ENCODE measurements at regions not wholly inside any gene's neighbourhood (a gene's known extent, or its start where the extent isn't known, plus 50 kb on each side); places are given as distances from the start of the nearest gene placed in this dataset.
"Not testable (repeated sequence)": the region's sequence is repeated elsewhere in the genome, so short reads cannot be mapped to it uniquely, and the experiment has no call there.

GRCh38 chr6:97456070-97456469 lies 173.1 kb upstream of the MMS22L start:
- DNase-seq, result no peak

GRCh38 chr6:97459535-97459934 lies 176.5 kb upstream of the MMS22L start:
- no peak for DNase-seq

GRCh38 chr6:97459986-97460385 lies 177.0 kb upstream of the MMS22L start:
- DNase-seq, result no peak

GRCh38 chr6:97460394-97461080 lies 177.5 kb upstream of the MMS22L start:
- DNase-seq, result no peak

GRCh38 chr6:97461218-97461617 lies 178.2 kb upstream of the MMS22L start:
- DNase-seq, result no peak

- DNase-seq, result no peak
These were observed 179.0 kb upstream of the MMS22L start for GRCh38 chr6:97462031-97462430.

- DNase-seq, result no peak
These were observed 180.1 kb upstream of the MMS22L start for GRCh38 chr6:97462938-97463598.

GRCh38 chr6:97465877-97466561 lies 183.0 kb upstream of the MMS22L start:
- no peak for DNase-seq

- DNase-seq, result no peak
These were observed 186.0 kb upstream of the MMS22L start for GRCh38 chr6:97468981-97469380.

- DNase-seq, result no peak
These were observed 186.4 kb upstream of the MMS22L start for GRCh38 chr6:97469451-97469850.

GRCh38 chr6:97470322-97470721 lies 187.3 kb upstream of the MMS22L start:
- no peak for DNase-seq

GRCh38 chr6:97473979-97474378 lies 191.0 kb upstream of the MMS22L start:
- no peak for DNase-seq

- peak; percentile 52 to 59 for DNase-seq
These were observed 214.8 kb upstream of the MMS22L start for GRCh38 chr6:97497713-97498331.

GRCh38 chr6:97501853-97502252 lies 218.8 kb upstream of the MMS22L start:
- no peak for DNase-seq

GRCh38 chr6:97508646-97509045 lies 225.6 kb upstream of the MMS22L start:
- no peak for DNase-seq

GRCh38 chr6:97513260-97513659 lies 230.2 kb upstream of the MMS22L start:
- not testable (repeated sequence) for DNase-seq

- DNase-seq, result no peak
These were observed 241.8 kb upstream of the MMS22L start for GRCh38 chr6:97524811-97525210.

- DNase-seq, result no peak
These were observed 252.8 kb upstream of the MMS22L start for GRCh38 chr6:97535800-97536199.

GRCh38 chr6:97548354-97548753 lies 265.3 kb upstream of the MMS22L start:
- no peak for DNase-seq

- no peak for DNase-seq
These were observed 274.3 kb upstream of the MMS22L start for GRCh38 chr6:97557355-97557754.

- DNase-seq, result no peak
These were observed 280.5 kb upstream of the MMS22L start for GRCh38 chr6:97563529-97563928.

GRCh38 chr6:97572943-97573342 lies 289.9 kb upstream of the MMS22L start:
- no peak for DNase-seq

GRCh38 chr6:97586344-97586743 lies 303.3 kb upstream of the MMS22L start:
- no peak for DNase-seq

- no peak for DNase-seq
These were observed 308.9 kb upstream of the MMS22L start for GRCh38 chr6:97591955-97592354.
